Kidney epithelial cell (primary cell): ENCODE measurements at regions not wholly inside any gene's neighbourhood (a gene's known extent, or its start where the extent isn't known, plus 50 kb on each side); places are given as distances from the start of the nearest gene placed in this dataset.

Experiments used
- DNase-seq: peaks from one replicate; pipeline ENCODE4 v3.0.0-alpha.2; 2010; ENCODE audit warnings: low read depth
- H3K27me3 ChIP-seq: 2 replicates; pipeline ENCODE4 v1.6.0; 2011; ENCODE audit warnings: low read length; ENCODE audit not compliant: control insufficient read depth, insufficient read depth
- H3K36me3 ChIP-seq: 2 replicates; pipeline ENCODE4 v1.5.1; 2011; ENCODE audit warnings: low read length; ENCODE audit not compliant: control insufficient read depth, insufficient read depth
- H3K4me3 ChIP-seq: 2 replicates; pipeline ENCODE4 v1.5.1; 2011; ENCODE audit warnings: low read depth, mild to moderate bottlenecking, control low read depth, low read length
- CTCF ChIP-seq: IDR thresholded peaks from 2 replicates; pipeline ENCODE4 v1.5.1; 2011; ENCODE audit warnings: mild to moderate bottlenecking, moderate library complexity, low read length, control low read depth, inconsistent platforms; ENCODE audit not compliant: insufficient read depth, poor library complexity, severe bottlenecking

- Histone ChIP-seq H3K27me3 (no peaks in the 10 kb centered on the region), H3K4me3 (no peak overlapping the region), H3K36me3 (no peaks in the 10 kb centered on the region)
- no peak for DNase-seq
- no peak for TF ChIP-seq CTCF
Measured at GRCh38 chr17:34757611-34758010, 178.2 kb downstream of the TMEM132E start.

GRCh38 chr17:34757106-34757505 lies 177.7 kb downstream of the TMEM132E start:
- no peak for TF ChIP-seq CTCF
- Histone ChIP-seq H3K36me3 (no peaks in the 10 kb centered on the region), H3K27me3 (no peaks in the 10 kb centered on the region), H3K4me3 (no peak overlapping the region)
- no peak for DNase-seq

- no peaks in the 10 kb centered on the region for H3K36me3 ChIP-seq
- no peak for DNase-seq
- no peaks in the 10 kb centered on the region for H3K27me3 ChIP-seq
- H3K4me3 ChIP-seq: no peak overlapping the region
- TF ChIP-seq CTCF: no peak
Measured at GRCh38 chr17:34756637-34757021, 177.2 kb downstream of the TMEM132E start.

- Histone ChIP-seq H3K27me3 (no peaks in the 10 kb centered on the region), H3K36me3 (no peaks in the 10 kb centered on the region), H3K4me3 (no peak overlapping the region)
- no peak for DNase-seq
- no peak for TF ChIP-seq CTCF
Measured at GRCh38 chr17:34755981-34756636, 176.7 kb downstream of the TMEM132E start.

- H3K36me3 ChIP-seq: no peaks in the 10 kb centered on the region
- no peak overlapping the region for H3K4me3 ChIP-seq
- H3K27me3 ChIP-seq: no peaks in the 10 kb centered on the region
- TF ChIP-seq CTCF: no peak
- no peak for DNase-seq
Measured at GRCh38 chr17:34755371-34755770, 176.0 kb downstream of the TMEM132E start.

GRCh38 chr17:34750004-34750403 lies 170.6 kb downstream of the TMEM132E start:
- no peaks in the 10 kb centered on the region for H3K36me3 ChIP-seq
- no peaks in the 10 kb centered on the region for H3K27me3 ChIP-seq
- TF ChIP-seq CTCF: no peak
- H3K4me3 ChIP-seq: no peak overlapping the region
- no peak for DNase-seq
